ENCODE measurements at regions not wholly inside any gene's neighbourhood (a gene's known extent, or its start where the extent isn't known, plus 50 kb on each side); places are given as distances from the start of the nearest gene placed in this dataset.

GRCh38 chr6:45800911-45801310 lies 214.7 kb downstream of the CLIC5 start:
- TF ChIP-seq TSHZ2 (CRISPR knock-in tag; IDR thresholded peaks at IDR 0.05) (no peak), ZFP30 (CRISPR knock-in tag; IDR thresholded peaks at IDR 0.05) (no peak), POU6F1 (CRISPR knock-in tag; IDR thresholded peaks at IDR 0.05; ENCODE audit: borderline replicate concordance, low read depth) (no peak), GLIS3 (CRISPR knock-in tag; IDR thresholded peaks at IDR 0.05) (no peak), TOX (CRISPR knock-in tag; IDR thresholded peaks at IDR 0.05; ENCODE audit: borderline replicate concordance) (no peak), ESRRG (CRISPR knock-in tag; IDR thresholded peaks at IDR 0.05) (no peak), ZC3H10 (CRISPR knock-in tag; IDR thresholded peaks at IDR 0.05) (no peak), CREB5 (CRISPR knock-in tag; IDR thresholded peaks at IDR 0.05; ENCODE audit: low read depth) (no peak), RARB (CRISPR knock-in tag; IDR thresholded peaks at IDR 0.05) (no peak), PATZ1 (CRISPR knock-in tag; IDR thresholded peaks at IDR 0.05; ENCODE audit: borderline replicate concordance) (no peak)

Measured in SK-N-SH treated with all-trans-retinoic acid at 6 μM for 48 hours (cell line).